GM18508 (cell line): ENCODE measurements at regions not wholly inside any gene's neighbourhood (a gene's known extent, or its start where the extent isn't known, plus 50 kb on each side); places are given as distances from the start of the nearest gene placed in this dataset.
"Not testable (repeated sequence)": the region's sequence is repeated elsewhere in the genome, so short reads cannot be mapped to it uniquely, and the experiment has no call there.

Experiments used
- ATAC-seq: cut with Tn5 transposase; IDR thresholded peaks from one replicate; pipeline ENCODE4 v1.9.1; 2021; ENCODE audit warnings: moderate number of reproducible peaks; ENCODE audit not compliant: insufficient read depth, unreplicated experiment

- ATAC-seq, result no peak
Observed at GRCh38 chr4:31408121-31408520, 688.0 kb downstream of the PCDH7 start.

- ATAC-seq, result no peak
Observed at GRCh38 chr4:31411565-31411964, 691.4 kb downstream of the PCDH7 start.

- no peak for ATAC-seq
Observed at GRCh38 chr4:31415629-31416028, 695.5 kb downstream of the PCDH7 start.

GRCh38 chr4:31416498-31416897 lies 696.3 kb downstream of the PCDH7 start:
- no peak for ATAC-seq

GRCh38 chr4:31417040-31417439 lies 696.9 kb downstream of the PCDH7 start:
- ATAC-seq, result no peak

- ATAC-seq, result no peak
Observed at GRCh38 chr4:31422006-31422405, 701.8 kb downstream of the PCDH7 start.

GRCh38 chr4:31427691-31428090 lies 707.5 kb downstream of the PCDH7 start:
- ATAC-seq, result no peak

GRCh38 chr4:31442236-31442635 lies 722.1 kb downstream of the PCDH7 start:
- no peak for ATAC-seq

- no peak for ATAC-seq
Observed at GRCh38 chr4:31445526-31445925, 725.4 kb downstream of the PCDH7 start.

- ATAC-seq, result no peak
Observed at GRCh38 chr4:31455612-31456011, 735.4 kb downstream of the PCDH7 start.

GRCh38 chr4:31458813-31459212 lies 738.6 kb downstream of the PCDH7 start:
- ATAC-seq, result no peak

GRCh38 chr4:31461421-31461820 lies 741.3 kb downstream of the PCDH7 start:
- no peak for ATAC-seq

GRCh38 chr4:31467781-31468180 lies 747.6 kb downstream of the PCDH7 start:
- no peak for ATAC-seq

- ATAC-seq, result no peak
Observed at GRCh38 chr4:31474221-31474620, 754.1 kb downstream of the PCDH7 start.

- no peak for ATAC-seq
Observed at GRCh38 chr4:31482691-31483090, 762.5 kb downstream of the PCDH7 start.

GRCh38 chr4:31499216-31499615 lies 779.0 kb downstream of the PCDH7 start:
- ATAC-seq, result not testable (repeated sequence)

GRCh38 chr4:31516520-31516919 lies 796.4 kb downstream of the PCDH7 start:
- no peak for ATAC-seq

- ATAC-seq, result no peak
Observed at GRCh38 chr4:31518796-31519250, 798.7 kb downstream of the PCDH7 start.

GRCh38 chr4:31530555-31530954 lies 810.4 kb downstream of the PCDH7 start:
- no peak for ATAC-seq

GRCh38 chr4:31538877-31539276 lies 818.7 kb downstream of the PCDH7 start:
- ATAC-seq, result no peak

- no peak for ATAC-seq
Observed at GRCh38 chr4:31539284-31540069, 819.3 kb downstream of the PCDH7 start.

- ATAC-seq, result no peak
Observed at GRCh38 chr4:31545330-31545729, 825.2 kb downstream of the PCDH7 start.
